ENCODE measurements at regions not wholly inside any gene's neighbourhood (a gene's known extent, or its start where the extent isn't known, plus 50 kb on each side); places are given as distances from the start of the nearest gene placed in this dataset.

DNA sequence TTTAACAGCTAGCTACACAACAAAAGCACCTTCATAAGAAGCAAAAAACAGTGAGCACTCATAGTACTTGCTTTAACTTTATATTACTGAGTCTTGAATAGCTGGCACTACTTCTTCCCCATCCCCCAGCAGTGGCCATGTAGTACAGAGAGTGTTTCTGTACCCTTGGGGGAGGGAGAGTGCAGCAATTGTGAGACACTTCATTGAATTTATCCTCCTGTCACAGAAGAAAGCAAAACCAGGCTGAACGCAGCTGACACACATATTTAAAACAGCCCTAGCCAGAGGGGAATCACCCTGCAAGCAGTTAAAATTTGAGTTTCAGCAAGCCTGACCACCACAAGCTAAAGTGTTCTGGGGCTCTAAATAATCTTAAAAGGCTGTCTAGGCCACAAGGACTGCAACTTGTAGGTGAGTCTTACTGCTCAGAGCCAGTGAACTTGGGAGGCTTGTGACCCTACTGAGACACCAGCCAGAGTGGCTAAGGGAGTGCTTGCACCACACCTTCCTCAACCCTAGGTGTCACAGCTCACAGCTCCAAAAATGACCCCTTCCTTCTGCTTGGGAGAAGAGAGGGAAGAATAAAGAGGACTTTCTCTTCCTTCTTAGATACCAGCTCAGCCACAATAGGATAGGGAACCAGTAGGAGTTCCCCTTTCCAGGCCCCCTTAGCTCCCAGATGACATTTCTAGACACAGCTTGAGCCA lies 97.7 kb upstream of the MEOX2 start:
- Histone ChIP-seq H3K4me3 (no peak overlapping the region), H3K9me3 (ENCODE audit: control insufficient read depth in 4 of 4, insufficient read depth in 3 of 4, low read length in 3 of 4) (no peaks in the 10 kb centered on the region), H3K27me3 (ENCODE audit: control insufficient read depth in 3 of 3, insufficient read depth in 3 of 3, low read length in 2 of 3) (no peaks in the 10 kb centered on the region), H3K36me3 (ENCODE audit: control insufficient read depth in 4 of 4, insufficient read depth in 4 of 4, low read length in 4 of 4) (no peaks in the 10 kb centered on the region), H3K27ac (ENCODE audit: low read depth in 1 of 2, low read length in 1 of 2) (no peak overlapping the region), H3K4me1 (ENCODE audit: control insufficient read depth in 5 of 5, insufficient read depth in 5 of 5, low read length in 5 of 5) (peaks cover 0 to 39% (median 2%) of the 10 kb centered on the region in 5 donors), H3K9ac (ENCODE audit: insufficient read depth in 1 of 2, low read length in 2 of 2) (peak overlapping the region in 1 of 2 donors; percentile 24)
- DNase-seq (peak; percentile 91 to 98 (median 98)), ATAC-seq (ENCODE audit: insufficient read depth, low FRiP score) (no peak)
- 52 to 88% methylated on average over 1 of the region's 1 CpG for WGBS, 2 donors
- TF ChIP-seq, protein P1, sequence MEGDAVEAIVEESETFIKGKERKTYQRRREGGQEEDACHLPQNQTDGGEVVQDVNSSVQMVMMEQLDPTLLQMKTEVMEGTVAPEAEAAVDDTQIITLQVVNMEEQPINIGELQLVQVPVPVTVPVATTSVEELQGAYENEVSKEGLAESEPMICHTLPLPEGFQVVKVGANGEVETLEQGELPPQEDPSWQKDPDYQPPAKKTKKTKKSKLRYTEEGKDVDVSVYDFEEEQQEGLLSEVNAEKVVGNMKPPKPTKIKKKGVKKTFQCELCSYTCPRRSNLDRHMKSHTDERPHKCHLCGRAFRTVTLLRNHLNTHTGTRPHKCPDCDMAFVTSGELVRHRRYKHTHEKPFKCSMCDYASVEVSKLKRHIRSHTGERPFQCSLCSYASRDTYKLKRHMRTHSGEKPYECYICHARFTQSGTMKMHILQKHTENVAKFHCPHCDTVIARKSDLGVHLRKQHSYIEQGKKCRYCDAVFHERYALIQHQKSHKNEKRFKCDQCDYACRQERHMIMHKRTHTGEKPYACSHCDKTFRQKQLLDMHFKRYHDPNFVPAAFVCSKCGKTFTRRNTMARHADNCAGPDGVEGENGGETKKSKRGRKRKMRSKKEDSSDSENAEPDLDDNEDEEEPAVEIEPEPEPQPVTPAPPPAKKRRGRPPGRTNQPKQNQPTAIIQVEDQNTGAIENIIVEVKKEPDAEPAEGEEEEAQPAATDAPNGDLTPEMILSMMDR (IDR thresholded peaks at IDR 0.05; ENCODE audit: control extremely low read depth, extremely low read depth), result no peak

DNA sequence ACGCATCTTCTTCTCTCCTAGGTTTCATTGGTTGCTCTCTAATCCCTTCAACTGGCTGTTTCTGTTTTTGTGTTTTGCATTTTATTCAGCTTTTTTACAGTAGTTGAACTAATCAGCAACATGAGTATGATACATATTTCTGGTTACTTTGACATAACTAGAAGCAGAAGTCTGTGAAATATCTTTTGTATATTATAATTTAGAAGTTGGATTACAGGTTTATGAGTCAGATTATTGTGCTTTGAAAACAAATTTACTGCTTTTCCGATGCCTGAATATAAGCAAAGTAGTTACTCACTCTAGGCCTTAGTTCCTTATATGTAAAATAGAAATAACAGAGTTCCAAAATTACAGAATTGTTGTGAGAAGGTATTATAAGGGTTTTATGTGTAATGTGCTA lies 96.2 kb upstream of the MEOX2 start:
- no peak overlapping the region for H3K9ac ChIP-seq (ENCODE audit: insufficient read depth in 1 of 2, low read length in 2 of 2)
- no peak for ATAC-seq (ENCODE audit: insufficient read depth, low FRiP score)
- WGBS, 2 donors, result 85 to 97% methylated on average over 2 of the region's 2 CpGs
- H3K36me3 ChIP-seq (ENCODE audit: control insufficient read depth in 4 of 4, insufficient read depth in 4 of 4, low read length in 4 of 4), result no peaks in the 10 kb centered on the region
- no peak overlapping the region for H3K27ac ChIP-seq (ENCODE audit: low read depth in 1 of 2, low read length in 1 of 2)
- peaks cover 0 to 52% (median 2%) of the 10 kb centered on the region in 5 donors for H3K4me1 ChIP-seq (ENCODE audit: control insufficient read depth in 5 of 5, insufficient read depth in 5 of 5, low read length in 5 of 5)
- no peaks in the 10 kb centered on the region for H3K27me3 ChIP-seq (ENCODE audit: control insufficient read depth in 3 of 3, insufficient read depth in 3 of 3, low read length in 2 of 3)
- no peaks in the 10 kb centered on the region for H3K9me3 ChIP-seq (ENCODE audit: control insufficient read depth in 4 of 4, insufficient read depth in 3 of 4, low read length in 3 of 4)
- TF ChIP-seq, protein P1 (IDR thresholded peaks at IDR 0.05; ENCODE audit: control extremely low read depth, extremely low read depth), result no peak
- H3K4me3 ChIP-seq, result no peak overlapping the region
- DNase-seq, result no peak

DNA sequence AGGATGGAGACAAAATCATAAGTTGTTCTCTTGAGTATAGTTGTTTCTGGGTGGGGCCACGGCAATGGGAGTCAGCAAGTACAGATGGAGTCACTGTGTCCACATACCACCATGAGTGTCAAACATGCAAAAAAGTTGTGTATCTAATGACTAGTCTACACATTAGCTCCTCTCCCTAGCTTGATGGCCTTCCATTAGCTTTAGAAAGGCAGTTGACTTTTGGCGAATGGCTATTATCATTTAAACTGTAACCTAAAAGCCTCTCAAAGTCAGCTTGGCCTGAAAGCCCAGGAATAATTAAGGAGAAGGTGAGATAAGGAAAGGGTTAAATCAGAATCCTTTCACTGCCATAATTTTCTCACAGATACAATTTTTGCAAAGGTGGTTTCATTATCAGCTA lies 95.5 kb upstream of the MEOX2 start:
- Histone ChIP-seq H3K4me1 (ENCODE audit: control insufficient read depth in 5 of 5, insufficient read depth in 5 of 5, low read length in 5 of 5) (peaks cover 0 to 52% (median 5%) of the 10 kb centered on the region in 5 donors), H3K27ac (ENCODE audit: low read depth in 1 of 2, low read length in 1 of 2) (no peak overlapping the region), H3K9me3 (ENCODE audit: control insufficient read depth in 4 of 4, insufficient read depth in 3 of 4, low read length in 3 of 4) (no peaks in the 10 kb centered on the region), H3K27me3 (ENCODE audit: control insufficient read depth in 3 of 3, insufficient read depth in 3 of 3, low read length in 2 of 3) (no peaks in the 10 kb centered on the region), H3K36me3 (ENCODE audit: control insufficient read depth in 4 of 4, insufficient read depth in 4 of 4, low read length in 4 of 4) (no peaks in the 10 kb centered on the region), H3K9ac (ENCODE audit: insufficient read depth in 1 of 2, low read length in 2 of 2) (peak overlapping the region in 1 of 2 donors; percentile 52), H3K4me3 (no peak overlapping the region)
- TF ChIP-seq, protein P1 (IDR thresholded peaks at IDR 0.05; ENCODE audit: control extremely low read depth, extremely low read depth), result no peak
- no peak for DNase-seq
- ATAC-seq (ENCODE audit: insufficient read depth, low FRiP score), result no peak
- 86 to 92% methylated on average over 2 of the region's 2 CpGs for WGBS, 2 donors
